HG03354 (cell line): ENCODE measurements at regions not wholly inside any gene's neighbourhood (a gene's known extent, or its start where the extent isn't known, plus 50 kb on each side); places are given as distances from the start of the nearest gene placed in this dataset.
"Not testable (repeated sequence)": the region's sequence is repeated elsewhere in the genome, so short reads cannot be mapped to it uniquely, and the experiment has no call there.

Experiments used
- ATAC-seq: cut with Tn5 transposase; IDR thresholded peaks from one replicate; pipeline ENCODE4 v1.9.1; 2021; ENCODE audit warnings: mild to moderate bottlenecking; ENCODE audit not compliant: unreplicated experiment, poor library complexity, severe bottlenecking

DNA sequence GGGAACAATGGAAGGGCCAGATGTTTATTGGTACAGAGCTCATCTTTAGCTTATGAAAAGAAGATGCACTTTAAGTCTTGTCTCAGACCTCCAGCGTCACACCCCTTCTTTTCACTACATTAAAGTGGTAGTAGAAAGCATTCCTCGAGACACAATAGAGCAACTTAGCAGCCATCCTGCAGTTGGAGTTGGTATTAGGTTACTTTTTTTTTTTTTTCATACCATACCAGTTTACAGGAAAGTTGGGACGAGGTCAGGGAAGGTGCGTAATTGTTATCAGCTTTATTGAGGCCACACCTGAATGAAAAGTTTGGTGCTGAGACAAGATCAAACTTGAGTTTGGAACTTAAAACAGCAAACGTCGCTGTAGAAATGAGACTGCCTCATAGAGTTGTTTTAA, 203.8 kb downstream of the SOX2 start:
- no peak for ATAC-seq

DNA sequence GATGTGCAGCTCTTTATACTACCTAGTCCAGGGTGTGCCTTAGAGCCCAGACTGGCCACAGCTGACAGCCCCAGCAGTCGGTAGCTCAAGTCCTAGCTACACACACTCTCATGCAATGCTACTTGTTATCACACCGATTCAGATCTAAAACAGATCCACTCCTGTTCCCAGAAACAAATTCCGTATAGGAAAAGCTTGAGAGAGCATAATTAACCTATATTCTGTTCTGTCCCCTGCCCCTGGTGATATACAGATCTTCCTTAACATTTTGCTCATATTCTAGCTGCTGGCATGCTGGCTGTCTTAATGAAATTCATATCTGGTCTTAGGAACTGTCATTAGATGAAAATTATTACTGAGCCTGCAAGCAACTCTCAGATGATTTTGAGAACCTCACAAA, 204.3 kb downstream of the SOX2 start:
- no peak for ATAC-seq

DNA sequence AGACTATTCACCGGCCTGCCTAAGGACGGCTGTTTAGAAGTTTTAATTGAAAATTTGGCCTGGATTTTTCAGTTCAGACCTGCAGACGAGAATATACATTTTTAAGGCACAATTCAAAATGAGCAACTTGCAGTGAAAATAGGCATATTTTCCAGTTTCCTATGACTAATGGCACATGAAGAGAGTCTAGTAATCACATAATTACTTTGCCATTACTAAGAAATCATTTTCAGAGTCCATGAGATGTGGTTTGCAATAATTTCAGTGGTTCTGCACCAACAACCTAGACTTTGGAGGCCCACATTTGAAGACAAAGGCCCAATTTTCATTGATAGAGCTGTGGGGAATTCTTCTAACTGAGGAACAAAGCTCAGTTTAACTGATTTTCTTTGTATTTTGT, 205.3 kb downstream of the SOX2 start:
- no peak for ATAC-seq

DNA sequence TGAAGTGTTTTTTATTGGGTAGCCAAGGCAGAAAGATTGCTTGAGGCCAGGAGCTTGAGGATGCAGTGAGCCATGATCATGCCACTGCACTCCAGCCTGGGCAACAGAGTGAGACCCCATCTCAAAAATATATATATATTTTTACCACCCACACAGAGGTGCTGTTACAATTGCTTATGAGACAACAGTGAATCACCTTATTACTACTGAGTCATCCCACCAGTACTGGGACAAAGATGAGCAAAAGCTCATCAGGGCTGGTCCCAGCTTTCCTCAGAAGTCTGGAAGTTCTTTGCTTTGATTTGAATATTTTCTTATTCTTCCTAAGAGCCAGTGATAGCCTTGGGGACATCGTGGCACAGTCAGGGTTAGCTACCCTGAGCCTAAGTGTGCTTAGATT, 207.7 kb downstream of the SOX2 start:
- ATAC-seq, result no peak

DNA sequence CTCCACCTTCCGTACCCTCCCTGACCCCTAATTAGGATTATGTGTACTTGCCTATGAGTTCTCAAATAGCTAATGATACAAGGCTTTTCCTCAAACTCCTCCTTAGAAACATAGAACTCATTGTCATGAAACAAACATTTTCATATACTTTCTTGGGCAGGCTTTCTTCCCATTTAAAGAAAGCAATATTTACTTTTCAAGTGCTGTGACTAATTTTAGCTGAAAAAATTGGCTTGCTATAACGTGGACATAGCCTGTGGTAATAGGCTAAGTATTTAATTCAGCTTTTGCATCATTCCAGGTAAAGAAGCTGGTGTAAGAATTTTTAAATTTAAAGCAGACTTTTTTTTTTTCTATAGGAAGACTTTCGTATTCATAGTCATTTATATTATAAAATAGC, 208.7 kb downstream of the SOX2 start:
- no peak for ATAC-seq

DNA sequence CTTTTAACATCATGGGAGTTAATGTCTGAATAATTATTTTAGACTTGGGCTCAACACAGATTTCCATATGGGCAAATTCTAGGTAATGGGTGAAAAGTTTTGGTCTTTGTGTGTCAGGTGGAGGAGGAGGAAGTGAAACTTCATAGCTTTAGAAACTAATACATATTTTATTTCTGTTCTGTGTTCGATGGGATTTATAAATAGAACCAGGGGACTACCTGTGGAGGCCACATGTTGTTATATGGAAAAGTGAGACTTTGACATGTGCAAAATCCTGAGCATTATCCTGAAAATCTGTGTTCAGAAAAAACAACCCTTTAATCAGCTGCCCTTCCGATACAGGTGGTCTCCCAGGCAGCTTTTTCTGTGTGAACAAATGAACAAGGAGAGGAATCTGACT, 209.5 kb downstream of the SOX2 start:
- peak; percentile 98 for ATAC-seq

DNA sequence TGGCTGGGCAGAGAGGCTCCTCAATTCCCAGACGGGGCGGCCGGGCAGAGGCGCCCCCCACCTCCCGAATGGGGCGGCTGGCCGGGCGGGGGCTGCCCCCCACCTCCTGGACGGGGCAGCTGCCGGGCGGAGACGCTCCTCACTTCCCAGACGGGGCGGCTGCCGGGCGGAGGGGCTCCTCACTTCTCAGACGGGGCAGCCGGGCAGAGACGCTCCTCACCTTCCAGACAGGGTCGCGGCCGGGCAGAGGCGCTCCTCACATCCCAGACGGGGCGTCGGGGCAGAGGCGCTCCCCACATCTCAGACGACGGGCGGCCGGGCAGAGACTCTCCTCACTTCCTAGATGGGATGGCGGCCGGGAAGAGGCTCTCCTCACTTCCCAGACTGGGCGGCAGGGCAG, 214.1 kb downstream of the SOX2 start:
- ATAC-seq, result not testable (repeated sequence)

DNA sequence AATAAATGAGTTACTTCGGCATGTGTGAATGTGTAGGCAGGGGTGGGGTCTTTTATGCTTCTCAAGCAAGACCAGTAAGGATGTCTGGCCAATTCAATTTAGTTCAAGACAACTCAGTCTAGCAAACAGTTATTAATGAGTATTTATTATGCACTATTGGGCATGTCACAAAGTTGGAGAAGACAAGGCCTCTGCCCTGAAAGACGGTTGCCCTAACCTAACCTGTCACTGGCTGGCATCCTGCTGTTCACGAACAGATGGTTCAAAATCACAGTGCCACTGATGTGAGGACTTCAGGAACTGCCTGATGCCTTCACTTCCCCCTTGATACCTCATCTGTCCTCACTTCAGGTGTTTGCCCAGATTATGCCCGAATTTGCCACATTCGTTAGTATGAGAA, 217.8 kb downstream of the SOX2 start:
- no peak for ATAC-seq

DNA sequence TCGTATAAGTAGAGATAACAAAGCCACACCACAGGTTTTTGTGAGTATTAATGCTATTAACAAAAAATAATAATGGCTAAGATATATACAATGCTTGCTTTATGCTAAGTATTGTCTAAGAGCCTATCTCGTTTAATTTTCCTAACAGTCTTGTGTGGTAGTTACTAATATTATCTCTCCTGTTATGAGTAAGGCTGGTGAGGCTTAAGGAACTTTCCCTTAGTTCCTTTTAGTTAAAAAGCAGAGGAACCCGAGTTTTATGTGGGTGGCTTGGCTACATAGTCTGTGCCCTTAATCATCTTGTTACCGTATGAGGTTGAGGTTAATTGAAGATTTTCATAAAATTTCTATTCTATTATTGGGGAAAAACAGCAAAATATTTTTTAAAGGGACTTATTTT, 218.4 kb downstream of the SOX2 start:
- ATAC-seq, result no peak

DNA sequence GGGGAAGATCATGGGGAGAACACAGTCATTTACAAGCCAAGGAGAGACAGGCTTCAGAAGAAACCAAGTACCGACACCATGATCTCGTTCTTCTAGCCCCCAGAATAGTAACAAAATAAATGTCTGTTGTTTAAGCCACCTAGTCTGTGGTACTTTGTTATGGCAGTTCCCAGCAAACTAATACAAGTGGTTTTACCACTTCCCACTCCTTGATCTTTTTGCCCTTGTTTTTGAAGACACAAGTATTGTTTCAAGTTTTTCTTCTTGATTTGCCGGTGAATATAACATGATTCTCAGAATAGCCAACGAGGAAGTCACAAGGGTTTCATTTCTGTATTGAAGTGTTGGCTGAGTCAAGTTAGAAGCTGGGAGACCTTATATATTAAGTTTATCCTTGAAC, 220.3 kb downstream of the SOX2 start:
- ATAC-seq, result peak; percentile 55

DNA sequence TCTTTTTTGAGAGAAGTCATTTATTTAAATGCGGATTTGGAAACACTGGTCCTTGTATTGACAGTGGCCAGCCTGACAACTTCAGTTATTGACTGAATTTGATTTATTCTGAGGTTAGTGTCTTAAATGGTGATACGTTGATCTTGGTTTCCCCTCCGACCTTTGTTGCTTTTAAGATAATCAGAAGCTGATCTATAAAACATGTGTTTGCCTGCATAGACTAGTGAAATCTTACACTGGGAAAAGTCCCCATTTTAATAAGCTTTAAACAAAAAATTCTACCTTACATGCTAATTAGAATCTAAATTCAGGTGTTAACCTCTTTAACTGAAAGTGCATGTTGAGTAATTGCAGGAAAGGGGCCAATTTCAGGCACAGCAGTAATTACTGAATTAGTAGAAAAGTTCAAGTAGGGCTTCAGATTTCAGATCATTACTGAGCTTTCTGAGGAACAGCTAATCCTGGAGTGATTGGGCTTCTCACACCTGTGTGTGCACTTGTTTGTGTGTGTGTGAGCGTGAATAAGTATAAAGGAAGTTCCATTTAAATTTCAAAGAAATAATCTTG, 221.4 kb downstream of the SOX2 start:
- ATAC-seq, result no peak

DNA sequence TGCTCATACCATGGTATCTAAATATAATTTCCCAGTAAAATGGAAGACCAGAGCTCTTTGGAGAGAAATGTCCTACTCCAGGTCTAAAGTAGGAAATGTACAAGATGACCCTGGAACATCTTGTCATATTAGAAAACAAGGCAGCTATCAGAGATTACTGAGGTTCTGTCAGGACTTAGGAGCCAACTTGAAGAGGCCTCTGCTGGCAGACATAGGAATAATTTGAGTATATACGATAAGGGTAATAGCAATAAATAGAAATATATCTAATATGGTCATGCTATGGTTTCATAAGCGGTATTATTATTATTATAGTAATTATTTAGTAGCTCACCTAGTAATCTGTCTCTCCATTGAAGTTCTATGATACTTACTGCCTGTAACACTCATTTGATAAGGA, 224.2 kb downstream of the SOX2 start:
- no peak for ATAC-seq

DNA sequence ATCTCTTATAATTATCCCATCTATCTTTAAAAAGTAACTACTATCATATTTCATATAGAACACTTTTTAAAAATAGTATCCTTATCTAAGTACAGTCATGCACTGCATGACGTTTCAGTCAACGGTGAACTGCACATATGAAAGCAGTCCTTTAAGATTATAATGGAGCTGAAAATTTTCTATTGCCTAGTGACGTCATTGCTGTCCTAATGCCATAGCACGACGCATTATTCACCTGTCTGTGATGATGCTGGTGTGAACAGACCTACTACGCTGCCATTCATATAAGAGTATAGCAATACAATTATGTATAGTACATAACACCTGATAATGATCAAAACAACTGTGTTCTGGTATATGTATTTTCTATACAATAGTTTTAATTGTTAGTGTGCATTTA, 225.0 kb downstream of the SOX2 start:
- ATAC-seq, result no peak

DNA sequence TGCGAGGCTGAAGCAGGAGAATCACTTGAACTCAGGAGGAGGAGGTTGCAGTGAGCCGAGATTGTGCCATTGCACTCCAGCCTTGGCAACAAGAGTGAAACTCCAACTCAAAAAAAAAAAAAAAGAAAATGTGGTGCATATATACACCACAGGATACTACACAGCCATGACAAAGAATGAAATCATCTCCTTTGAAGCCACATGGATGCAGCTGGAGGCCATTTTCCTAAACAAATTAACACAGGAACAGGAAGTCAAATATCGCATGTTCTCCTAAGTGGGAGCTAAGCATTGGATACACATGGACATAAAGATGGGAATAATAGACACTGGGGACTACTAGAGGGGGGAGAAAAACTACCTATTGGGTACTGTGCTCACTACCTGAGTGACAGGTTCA, 226.9 kb downstream of the SOX2 start:
- not testable (repeated sequence) for ATAC-seq

DNA sequence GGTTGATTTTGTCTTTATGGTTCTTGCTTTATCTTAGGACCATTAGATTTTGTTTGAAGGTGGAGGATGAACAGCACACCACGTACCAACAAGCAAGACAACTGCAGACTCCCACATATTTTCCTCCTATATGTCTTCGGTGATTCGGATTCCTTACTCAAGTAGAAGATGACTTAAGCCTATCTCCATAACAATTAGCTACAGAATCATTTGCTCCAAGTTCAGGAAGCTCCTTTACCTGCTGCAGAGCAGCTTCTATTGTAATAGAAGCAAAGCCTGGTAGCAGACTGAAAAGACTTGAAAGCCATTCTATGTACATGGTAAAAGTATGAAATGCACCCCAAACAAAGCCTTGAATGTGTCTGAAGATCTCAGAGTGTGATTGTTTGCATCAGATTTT, 229.0 kb downstream of the SOX2 start:
- ATAC-seq, result no peak

DNA sequence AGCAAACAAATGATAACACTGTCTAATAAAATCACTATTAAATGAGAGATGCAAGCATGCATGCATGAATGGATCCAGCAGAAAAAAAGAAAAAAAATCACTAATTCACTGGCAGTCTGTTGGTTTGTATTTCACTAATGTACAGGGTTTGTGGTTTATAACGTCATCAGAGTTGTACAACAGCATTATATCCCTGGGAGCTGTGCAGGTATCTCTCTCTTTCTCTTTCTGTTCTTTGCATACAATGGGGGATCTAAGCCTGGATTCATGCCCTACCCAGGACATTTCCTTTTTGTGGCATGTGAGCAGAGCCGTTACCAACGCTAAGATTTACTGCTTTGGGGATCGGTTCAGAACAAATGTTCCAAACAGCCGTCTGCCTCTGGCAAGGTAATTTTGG, 229.5 kb downstream of the SOX2 start:
- no peak for ATAC-seq

DNA sequence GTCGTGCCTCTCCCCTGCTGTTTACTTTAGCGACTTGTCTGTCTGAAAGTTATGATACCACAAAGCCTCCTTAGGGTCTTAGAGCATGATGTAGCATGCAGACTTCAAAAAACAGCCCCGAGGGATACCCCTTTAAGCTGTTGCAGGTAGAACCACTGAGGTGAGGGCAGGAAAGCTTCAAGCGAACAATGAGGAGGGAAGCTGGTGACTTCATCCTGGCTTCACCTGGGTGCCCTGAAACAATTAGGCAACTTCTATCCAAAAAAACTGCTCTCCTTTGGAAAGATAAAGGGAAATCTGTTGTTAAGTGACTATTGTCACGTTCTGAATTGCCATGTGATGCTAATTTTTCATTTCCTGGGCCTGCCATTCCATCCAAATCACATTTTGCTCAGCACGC, 231.6 kb downstream of the SOX2 start:
- ATAC-seq, result no peak

DNA sequence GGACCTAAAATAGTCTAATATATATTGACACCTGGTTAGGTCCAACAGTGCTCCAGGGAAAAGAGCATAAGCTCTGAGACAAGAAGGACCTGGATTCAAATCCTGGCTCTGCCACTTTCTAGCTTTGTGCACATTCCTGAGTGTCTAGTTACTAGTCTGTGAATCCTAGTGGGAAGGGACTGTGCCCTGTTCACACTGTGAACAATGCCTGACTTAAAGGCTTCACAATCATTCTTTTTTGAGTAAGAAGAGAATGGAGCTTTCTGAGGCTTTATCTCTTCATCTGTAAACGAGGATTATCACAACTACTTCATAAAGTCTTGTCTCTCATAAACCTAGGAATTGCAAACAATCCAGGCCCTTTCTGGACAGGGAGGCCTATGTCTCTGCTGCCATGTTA, 235.9 kb downstream of the SOX2 start:
- ATAC-seq, result no peak

DNA sequence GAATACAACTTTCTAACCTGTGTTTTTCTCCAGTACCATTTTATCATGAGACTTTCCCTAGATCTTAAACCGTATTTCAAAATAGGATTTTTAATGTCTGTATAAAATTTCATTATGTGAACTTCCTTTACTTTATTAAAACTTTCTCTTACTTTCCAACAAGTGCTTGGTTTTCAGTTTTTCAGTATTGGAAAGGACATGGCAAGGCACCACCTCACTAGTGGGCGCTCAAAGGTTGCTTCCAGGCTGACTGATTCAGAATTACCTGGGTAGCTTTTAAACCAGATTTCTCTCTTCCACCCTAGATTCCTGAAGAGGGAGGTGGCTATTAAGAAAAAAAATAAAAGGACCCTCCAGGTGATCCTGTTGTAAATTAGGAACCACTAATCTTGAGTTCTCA, 236.6 kb downstream of the SOX2 start:
- no peak for ATAC-seq

DNA sequence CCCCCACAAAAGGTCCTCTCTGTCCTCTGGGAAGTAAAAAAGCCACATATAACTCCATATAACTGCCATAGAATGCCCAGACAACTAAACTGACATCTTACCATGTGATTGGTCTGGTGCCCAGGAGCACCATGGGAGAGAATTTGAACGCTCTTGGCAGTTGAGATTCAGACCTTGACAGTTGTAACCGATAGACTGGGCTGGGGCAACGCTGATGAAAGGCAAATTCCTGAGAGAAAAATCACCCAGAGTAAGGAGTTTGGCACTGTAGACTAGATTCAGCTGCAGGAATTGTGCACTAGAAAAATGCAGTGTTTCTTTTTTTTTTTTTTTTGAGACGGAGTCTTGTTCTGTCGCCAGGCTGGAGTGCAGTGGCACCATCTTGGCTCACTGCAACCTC, 240.5 kb downstream of the SOX2 start:
- no peak for ATAC-seq

DNA sequence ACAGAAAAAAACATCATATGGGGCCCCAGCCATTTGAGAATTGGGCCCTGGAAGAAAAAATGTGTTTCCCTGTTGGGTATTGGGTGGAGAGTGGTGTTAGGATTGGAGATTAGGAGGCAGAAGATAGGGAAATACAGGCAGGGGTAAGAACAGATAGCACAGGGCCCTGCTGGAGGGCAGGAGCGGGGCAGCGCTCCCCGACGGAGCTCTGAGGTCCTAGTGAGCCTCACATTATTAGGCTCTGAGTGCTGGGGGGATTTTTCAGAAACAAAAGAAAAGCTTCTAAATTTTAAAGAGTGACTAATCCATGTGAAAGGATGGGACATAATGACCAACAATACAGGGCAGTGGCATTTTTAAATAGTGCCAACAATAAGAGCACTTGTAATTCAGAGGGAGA, 241.2 kb downstream of the SOX2 start:
- no peak for ATAC-seq

DNA sequence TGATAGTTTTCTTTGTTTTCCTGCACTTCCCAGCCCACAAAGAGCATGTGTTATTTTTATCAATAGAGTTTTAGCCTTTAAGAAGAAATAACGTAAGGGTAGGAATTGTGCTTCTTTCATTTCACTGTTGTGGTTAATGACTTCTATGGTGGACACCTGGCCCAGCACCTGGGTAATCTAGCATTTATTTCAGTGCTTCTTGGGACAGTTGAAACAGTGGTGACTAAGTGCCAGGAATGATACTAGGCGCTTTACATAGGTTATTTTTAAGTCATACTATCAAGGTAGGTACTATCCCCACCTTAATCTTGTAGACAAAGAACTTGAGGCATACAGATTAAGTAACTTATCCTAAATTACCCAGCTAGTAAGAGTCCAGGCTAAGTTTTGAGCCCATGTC, 243.8 kb downstream of the SOX2 start:
- ATAC-seq, result no peak

DNA sequence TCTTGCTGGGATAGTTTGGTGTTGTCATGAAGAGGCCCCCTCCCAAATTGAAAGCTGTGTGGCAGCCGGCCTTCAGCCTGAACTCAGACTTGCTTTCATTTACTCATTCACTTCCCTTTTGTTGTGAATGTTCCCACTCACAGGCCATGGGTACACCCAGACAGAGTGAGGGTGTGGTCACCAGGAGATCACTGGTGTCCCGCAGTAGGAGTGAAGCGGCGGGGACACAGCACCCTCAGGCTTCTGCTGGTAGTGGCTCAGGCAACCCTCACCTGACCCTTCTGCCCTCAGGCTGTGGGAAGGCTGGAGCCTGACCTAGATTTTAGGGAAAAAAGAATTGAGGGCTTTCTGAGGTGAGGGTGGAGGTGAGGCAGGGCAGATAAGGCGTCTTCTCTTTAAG, 244.4 kb downstream of the SOX2 start:
- ATAC-seq, result no peak
